HG03457 (cell line): ENCODE measurements at regions not wholly inside any gene's neighbourhood (a gene's known extent, or its start where the extent isn't known, plus 50 kb on each side); places are given as distances from the start of the nearest gene placed in this dataset.

Source experiments
- ATAC-seq: cut with Tn5 transposase; IDR thresholded peaks from one replicate; pipeline ENCODE4 v1.9.1; 2021; ENCODE audit warnings: moderate number of reproducible peaks; ENCODE audit not compliant: unreplicated experiment

DNA sequence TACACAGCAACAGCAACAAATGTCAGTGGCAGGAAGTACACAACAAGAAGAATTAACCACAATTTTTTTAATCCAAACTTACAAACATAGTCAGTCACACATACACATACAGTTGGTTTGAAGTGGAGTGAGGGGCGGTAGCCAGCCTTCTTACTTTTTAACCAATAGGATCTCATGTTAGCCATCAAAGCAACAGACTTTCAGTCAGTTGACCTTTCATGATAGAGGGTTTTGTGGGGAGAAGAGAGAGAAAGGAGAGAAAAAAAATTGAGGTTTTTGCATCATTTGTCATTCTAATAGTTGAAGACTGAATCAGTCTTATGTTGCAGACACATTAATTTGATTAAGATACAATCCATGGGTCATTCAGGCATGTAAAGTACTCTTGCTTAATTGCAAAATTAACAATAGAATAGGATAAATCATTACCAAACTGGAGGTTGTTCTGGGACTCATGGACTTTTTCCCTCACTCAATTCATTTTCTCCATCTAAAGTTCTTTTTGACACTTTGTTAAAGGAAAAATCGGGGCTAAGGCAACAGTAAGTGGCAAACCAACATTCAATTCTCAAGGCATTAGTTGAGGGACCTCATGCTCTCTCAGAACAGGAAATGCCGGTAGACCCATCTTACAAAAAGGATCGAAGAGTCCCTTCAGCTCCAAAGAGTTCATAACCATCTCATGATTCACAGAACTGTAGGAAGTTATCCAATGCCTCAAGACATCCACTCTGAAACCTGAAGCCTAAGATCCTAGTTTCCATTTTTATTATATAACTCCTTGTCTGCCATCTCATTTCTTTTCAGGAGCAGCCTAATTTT, 159.5 kb upstream of the LPP start:
- no peak for ATAC-seq

DNA sequence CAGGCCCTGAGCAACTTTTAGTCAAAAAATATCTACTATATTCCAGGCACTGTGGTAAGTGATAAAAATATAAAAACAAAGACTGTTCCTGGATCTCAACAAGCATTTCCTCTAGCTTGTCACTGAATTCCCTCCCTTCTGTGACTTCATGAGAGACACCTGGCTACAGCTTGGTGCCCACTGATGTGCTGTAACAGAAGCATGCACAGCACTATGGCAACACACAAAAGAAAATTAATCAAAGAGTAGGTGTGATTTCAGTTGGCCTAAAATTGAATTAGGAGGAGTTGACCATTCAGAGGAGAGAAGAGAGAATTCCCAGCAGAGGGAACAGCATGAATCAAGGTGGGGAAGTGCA, 158.9 kb upstream of the LPP start:
- no peak for ATAC-seq

DNA sequence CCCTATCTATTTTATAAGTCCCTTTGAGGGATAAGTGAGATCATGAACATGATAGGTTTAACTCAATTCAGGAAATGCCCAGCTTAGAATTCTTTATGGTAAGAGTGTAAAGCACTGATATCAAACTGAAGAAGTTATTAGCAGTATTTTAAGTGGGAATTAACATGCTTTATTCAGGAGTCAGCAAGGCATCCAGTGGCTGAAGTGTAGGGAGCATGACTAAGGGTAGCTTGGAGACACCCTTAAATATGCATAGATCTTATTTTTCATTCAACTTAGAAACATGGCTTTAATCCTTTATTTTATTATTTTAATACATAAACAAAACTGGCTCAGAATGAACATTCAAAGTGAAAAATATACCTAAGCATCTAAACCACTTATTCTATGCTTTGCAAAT, 158.3 kb upstream of the LPP start:
- ATAC-seq = no peak

DNA sequence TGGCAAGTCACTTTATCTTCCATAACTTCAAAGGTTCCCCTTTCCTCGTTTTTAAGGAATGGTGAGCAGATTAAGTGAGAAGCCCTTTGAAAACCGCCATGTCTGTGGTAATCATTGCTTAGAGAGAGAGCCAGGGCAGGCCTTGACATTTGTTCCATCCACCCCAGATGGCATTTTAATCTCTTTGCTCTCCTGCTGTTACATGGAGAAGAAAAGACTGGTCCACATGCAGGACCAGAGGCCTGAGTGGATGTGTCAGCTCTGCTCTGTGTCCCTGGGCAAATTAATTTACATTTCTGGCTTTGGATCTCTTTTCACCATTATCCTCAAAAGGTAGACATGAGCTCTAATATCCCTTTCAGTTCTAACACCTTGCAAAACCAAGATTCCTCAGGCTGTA, 157.3 kb upstream of the LPP start:
- no peak for ATAC-seq

GRCh38 chr3:187997490-187997889, 156.5 kb upstream of the LPP start:
- ATAC-seq = no peak

DNA sequence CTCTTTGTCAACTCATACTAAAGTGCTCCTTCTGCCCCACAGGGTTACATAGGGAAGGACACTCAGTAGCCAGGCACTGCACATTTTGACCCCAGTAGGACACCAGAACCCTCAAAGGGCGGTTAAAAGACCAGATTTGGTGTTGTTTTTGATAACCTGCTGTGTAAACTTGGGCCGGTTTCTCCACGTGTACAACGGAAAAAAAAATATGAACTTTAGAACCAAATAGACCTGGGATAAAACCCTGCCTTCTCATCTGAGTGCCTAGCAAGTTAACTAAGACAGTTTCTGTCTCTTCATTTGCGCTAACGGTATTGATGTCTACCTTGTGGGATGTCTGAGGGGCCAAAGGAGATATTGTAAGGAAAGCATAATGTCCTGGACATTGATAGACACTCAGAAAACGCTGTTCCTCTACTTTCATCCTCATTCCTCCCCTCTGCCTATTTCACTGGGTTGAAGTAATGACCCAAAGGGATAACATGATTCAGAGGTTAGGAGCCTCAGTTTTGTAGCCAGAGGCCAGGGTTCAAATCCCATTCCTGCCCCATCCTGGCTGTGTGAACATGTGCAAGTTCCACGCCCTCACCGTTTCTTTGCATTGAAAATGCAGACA, 155.9 kb upstream of the LPP start:
- ATAC-seq = no peak

- no peak for ATAC-seq
Measured at GRCh38 chr3:187998611-187999010, 155.3 kb upstream of the LPP start.

DNA sequence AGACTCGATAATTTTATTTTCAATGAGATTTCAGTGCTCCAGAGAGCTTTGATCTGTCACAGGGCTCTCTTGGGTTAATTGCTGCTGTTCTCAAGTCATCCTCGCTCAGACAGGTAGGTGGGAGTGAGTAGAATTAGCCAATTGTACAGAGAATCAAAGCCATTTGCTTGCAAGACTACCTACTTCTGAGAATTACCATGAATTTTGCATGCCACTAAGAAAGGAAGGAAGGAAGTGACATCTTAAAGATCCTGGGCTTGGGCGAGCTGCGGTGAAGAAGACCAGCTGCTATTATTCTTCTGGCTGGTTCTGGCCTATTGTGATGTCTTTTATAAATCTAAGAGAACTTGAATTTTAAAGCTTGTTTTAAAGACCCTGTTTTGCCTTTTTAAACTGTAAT, 154.1 kb upstream of the LPP start:
- ATAC-seq = no peak

- no peak for ATAC-seq
Measured at GRCh38 chr3:188000361-188000861, 153.5 kb upstream of the LPP start.

DNA sequence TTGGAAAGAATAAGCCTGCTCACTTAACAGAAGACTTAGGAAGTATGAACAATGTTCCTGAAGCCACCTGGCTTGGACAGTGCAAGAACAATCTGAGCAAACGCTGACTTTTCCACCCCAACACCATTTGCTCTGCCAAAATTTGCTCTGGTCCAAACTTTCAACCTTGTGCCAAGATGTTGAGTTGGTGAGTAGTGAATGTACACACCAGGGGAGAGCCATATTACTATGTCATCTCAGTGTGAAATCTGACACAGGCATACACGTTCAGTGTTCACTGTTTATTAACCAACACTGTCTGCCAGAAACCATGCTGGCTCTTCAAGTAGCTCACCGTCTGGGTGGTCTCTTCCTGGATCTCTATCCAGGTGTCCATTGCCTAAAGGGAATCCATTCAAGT, 152.9 kb upstream of the LPP start:
- ATAC-seq = no peak

DNA sequence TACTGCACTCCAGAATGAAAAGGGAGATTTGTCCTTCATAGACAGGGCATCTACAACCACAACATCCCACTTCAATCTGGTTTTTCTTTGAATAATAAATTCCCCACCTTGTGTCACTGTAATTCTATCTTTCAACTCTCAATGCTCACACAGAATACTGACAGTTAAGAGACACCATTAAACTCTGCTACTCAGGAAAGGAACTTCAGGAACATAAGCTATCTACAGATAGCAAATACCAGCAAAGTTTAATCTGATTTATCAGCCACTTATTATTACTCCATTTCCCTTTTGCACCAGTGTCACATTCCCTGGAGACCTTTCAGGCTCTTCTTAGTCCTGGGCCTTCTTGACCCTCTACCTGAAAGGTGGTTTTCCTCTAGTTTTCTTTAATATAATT, 152.0 kb upstream of the LPP start:
- no peak for ATAC-seq

GRCh38 chr3:188002626-188003138, 151.3 kb upstream of the LPP start:
- no peak for ATAC-seq

- no peak for ATAC-seq
Measured at GRCh38 chr3:188003188-188004171, 150.5 kb upstream of the LPP start.

GRCh38 chr3:188006726-188007393, 147.1 kb upstream of the LPP start:
- ATAC-seq = no peak

- no peak for ATAC-seq
Measured at GRCh38 chr3:188007897-188008296, 146.1 kb upstream of the LPP start.

GRCh38 chr3:188008582-188009213, 145.3 kb upstream of the LPP start:
- ATAC-seq = no peak

- ATAC-seq = no peak
Measured at GRCh38 chr3:188010478-188010877, 143.5 kb upstream of the LPP start.

- no peak for ATAC-seq
Measured at GRCh38 chr3:188019727-188020126, 134.2 kb upstream of the LPP start.

DNA sequence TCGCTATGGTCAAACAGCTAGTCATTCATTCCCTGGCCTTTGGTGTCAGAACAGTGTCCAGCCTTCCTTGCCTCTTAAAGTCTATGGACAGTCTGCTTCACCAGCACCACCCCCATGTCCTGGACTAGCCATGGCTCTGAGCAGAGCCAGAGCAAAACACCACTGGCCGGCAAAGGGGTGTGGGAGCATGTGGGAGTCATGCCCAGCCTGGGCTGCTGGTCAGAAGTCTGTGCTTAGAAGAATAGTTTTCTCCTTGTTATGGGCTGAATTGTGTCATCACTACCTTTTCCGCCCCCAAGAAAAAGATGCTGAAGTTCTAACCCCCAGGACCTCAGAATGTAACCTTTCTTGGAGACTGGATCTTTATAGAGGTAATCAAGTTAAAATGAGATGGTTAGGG, 132.9 kb upstream of the LPP start:
- no peak for ATAC-seq

DNA sequence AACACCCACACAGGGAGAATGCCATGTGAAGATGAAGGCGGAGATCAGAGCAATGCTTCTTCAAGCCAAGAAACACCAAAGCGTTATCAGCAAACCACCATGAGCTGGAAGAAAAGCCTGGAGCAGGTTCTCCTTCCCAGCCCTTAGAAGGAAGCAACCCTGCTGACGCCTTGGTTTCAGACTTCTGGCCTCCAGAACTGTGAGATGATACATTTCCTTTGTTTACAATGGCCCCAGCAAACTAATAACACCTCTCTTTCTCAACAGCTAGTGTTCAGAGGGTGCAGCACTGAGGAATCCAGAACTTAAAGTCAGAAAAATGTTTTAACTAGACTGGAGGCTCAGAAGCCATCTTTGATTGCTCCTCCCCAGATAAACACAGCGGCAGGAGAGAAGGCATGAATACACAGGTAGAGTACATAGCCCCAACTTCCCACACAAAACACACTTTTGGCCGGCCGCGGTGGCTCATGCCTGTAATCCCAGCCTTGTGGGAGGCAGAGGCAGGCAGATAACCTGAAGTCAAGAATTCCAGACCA, 132.4 kb upstream of the LPP start:
- no peak for ATAC-seq
